Fibroblast of villous mesenchyme (primary cell): ENCODE measurements at regions not wholly inside any gene's neighbourhood (a gene's known extent, or its start where the extent isn't known, plus 50 kb on each side); places are given as distances from the start of the nearest gene placed in this dataset.

ENCODE experiments used
- DNase-seq: peaks from one replicate; pipeline ENCODE4 v3.0.0-alpha.2; 2010; ENCODE audit warnings: low read depth
- H3K4me3 ChIP-seq: 2 replicates; pipeline ENCODE4 v1.5.1; 2011; ENCODE audit warnings: low read depth, mild to moderate bottlenecking, low read length
- TF ChIP-seq, protein P1 (sequence below): IDR thresholded peaks from 2 replicates; pipeline ENCODE4 v1.5.1; 2012; ENCODE audit warnings: low read depth, mild to moderate bottlenecking, low read length; ENCODE audit not compliant: insufficient read depth

DNA sequence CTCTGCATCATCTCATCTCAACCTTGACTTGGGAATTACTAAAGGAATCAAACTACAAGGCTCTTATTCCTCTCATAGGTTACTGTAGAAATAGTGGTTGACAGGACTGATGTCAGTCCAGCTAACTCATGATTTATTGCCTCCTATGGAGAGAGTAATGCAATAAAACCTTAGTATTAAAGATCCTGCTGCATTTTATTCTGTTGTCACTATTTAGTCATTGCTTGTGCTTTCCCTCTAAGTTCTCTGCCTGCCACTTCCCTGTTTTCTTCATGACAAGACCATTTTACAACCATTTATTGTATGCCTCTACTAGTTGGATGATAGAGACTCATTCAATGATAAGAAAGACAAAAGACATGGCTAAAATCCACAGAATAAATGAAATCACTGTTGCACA, 134.1 kb upstream of the GRM7 start:
- TF ChIP-seq, protein P1, sequence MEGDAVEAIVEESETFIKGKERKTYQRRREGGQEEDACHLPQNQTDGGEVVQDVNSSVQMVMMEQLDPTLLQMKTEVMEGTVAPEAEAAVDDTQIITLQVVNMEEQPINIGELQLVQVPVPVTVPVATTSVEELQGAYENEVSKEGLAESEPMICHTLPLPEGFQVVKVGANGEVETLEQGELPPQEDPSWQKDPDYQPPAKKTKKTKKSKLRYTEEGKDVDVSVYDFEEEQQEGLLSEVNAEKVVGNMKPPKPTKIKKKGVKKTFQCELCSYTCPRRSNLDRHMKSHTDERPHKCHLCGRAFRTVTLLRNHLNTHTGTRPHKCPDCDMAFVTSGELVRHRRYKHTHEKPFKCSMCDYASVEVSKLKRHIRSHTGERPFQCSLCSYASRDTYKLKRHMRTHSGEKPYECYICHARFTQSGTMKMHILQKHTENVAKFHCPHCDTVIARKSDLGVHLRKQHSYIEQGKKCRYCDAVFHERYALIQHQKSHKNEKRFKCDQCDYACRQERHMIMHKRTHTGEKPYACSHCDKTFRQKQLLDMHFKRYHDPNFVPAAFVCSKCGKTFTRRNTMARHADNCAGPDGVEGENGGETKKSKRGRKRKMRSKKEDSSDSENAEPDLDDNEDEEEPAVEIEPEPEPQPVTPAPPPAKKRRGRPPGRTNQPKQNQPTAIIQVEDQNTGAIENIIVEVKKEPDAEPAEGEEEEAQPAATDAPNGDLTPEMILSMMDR, result no peak
- no peak for DNase-seq

DNA sequence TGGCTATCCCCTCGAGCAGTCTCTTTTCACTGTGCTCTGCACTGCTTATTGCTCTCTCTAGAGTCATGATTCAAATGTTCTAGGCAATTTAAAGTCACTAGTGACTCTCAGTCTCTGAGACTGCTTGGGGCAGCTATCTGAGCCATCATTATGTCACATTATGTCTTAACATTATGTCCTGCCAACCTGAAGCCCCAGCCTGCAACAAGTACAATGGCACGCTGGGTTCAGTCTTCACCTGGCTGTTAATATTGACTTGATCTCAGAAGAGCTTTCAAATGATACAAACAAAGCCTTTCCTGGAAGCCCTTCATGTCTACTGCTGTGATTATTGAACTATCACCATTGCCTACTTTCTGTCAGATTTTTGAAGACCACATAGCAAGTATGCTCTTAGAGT, 128.1 kb upstream of the GRM7 start:
- no peak for DNase-seq

More for the DNA sequence above, 134.1 kb upstream of the GRM7 start:
- H3K4me3 ChIP-seq, result no peak overlapping the region

DNA sequence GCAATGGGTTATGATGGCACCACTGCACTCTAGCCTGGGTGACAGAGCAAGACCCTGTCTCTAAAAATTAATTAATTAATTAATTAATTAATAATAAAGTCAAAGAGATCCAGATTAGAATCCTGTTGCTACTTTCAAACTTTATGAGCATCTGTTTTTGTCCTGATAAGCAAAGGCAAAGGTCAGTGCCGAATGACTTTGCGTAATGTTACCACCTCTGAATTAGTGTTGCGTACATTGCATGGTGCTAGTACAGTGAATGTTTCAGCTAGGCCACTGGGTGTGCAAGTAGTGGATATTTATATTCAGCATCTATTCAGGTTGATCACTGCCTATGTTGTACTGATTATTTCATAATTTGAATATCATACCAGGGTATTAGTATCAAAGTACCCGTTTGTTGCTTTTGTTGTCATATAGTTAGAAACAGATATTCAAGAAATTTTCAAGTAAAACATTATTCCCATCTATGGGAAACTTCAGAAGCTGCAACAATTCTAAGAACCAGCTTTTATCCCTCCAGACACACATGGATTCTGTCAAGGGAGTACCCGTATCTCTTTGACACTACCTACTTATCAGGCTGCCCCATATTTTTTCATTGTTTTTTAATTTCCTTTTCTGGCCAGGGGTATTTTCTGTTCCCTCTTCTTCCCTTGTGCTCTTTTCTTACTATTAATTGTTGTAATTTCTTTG, 127.1 kb upstream of the GRM7 start:
- no peak for DNase-seq
- TF ChIP-seq, protein P1, result no peak
- no peak overlapping the region for H3K4me3 ChIP-seq

More for the DNA sequence above, 128.1 kb upstream of the GRM7 start:
- TF ChIP-seq, protein P1, result no peak
- H3K4me3 ChIP-seq, result no peak overlapping the region

DNA sequence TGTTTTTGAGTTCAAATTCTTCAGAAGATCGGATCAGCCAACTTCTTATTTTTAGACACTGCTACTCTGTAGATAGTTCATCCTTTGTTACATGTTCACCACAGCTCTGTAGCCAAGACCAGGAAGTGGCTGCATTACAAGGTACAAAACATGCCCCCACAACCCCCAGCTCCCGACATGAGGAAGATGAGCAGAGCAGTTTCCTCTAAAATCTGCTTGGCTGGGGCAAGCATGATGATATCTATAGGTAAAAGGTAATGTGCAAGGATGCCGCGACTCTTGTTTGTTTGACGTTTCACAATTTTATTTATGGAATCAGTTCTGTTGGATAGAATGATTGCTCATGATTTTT, 126.5 kb upstream of the GRM7 start:
- TF ChIP-seq, protein P1, result no peak
- DNase-seq, result no peak
- H3K4me3 ChIP-seq, result no peak overlapping the region

DNA sequence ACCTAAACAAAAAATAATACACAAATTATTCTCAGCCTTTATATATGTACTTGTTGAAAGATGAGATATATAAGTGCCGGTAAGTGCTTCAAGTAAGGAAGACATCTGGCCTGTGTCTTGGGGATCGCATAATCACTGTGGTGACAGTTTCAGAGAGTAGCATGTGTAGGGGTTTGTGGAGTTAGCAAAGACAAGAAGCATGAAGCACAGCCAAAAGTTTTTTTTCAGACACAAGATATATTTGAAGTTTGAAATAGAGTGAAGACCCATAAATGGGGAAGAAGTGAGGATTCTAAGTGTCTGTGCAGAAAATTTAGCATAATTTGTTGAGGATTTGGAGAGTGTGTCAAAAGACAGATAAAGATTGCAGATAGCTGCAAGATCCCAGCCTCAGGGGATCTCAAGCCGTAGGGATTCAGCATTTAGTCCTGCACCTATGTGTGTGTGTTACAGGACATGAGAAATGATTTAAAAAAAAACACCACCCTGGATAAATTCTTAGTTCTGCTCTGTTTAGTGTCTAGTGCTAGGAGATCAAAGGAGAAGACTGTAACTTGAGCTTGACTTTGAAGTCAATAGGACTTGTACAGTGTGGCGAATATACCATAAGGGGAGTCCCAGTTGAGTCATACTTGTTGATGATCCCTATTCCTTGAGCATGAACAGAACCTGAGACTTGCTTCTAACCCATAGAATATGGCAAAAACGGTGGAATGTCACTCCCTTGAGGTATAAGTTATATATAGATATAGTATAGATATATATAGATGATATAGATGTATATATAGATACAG, 123.9 kb upstream of the GRM7 start:
- H3K4me3 ChIP-seq, result no peak overlapping the region
- no peak for DNase-seq
- TF ChIP-seq, protein P1, result no peak

DNA sequence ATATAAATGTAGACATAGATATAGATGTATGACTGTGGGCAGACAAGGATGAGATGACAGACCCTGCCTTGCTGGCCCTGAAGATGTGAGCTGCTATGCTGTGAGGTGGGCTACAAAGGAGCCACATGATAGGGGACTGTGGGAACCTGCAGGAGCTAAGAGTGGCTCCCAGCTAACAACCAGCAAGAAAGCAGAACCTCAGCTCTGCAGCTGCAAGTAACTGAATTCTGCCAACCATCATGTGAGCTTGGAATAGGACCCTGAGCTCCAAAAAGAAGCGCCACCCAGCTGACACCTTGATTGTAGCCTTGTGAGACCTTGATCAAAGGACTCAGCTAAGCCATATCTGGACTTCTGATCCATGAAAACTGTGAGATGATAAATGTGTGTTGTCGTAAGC, 123.3 kb upstream of the GRM7 start:
- no peak overlapping the region for H3K4me3 ChIP-seq
- TF ChIP-seq, protein P1, result no peak

More for the DNA sequence above, 123.3 kb upstream of the GRM7 start:
- DNase-seq, result no peak
